ENCODE measurements at regions not wholly inside any gene's neighbourhood (a gene's known extent, or its start where the extent isn't known, plus 50 kb on each side); places are given as distances from the start of the nearest gene placed in this dataset.

DNA sequence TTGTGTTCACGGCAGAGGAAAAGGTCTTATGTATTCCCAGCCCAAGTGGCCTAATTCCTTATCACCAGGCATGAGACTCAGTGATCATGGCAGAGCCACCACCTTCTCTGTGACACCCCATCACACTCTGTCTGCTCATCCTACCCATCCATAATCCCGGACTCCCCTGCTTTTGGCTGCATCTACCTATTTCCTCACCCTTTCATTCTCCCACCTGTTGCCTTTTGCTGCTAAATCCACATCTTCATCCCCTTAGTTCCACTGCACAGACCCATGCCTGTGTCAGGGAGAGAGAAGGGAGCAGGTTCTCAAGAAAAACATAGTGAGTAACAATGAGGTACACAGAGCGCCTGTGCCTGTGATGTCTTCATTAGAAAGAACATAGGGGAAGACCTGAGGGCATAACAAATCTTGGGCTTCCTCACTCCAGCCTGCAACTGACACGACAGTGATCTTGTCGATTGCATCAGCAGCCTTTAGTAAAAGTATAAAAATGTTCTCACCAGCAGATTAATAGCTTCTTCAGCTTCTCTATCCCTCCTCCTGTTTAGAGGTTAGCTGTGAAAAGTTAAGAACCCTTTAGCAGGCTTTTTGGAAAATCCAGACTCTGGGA is 246.5 kb upstream of the SPRED2 start:
- no peak overlapping the region for H3K4me3 ChIP-seq (ENCODE audit: low read depth, low read length)
- TF ChIP-seq, protein P1, sequence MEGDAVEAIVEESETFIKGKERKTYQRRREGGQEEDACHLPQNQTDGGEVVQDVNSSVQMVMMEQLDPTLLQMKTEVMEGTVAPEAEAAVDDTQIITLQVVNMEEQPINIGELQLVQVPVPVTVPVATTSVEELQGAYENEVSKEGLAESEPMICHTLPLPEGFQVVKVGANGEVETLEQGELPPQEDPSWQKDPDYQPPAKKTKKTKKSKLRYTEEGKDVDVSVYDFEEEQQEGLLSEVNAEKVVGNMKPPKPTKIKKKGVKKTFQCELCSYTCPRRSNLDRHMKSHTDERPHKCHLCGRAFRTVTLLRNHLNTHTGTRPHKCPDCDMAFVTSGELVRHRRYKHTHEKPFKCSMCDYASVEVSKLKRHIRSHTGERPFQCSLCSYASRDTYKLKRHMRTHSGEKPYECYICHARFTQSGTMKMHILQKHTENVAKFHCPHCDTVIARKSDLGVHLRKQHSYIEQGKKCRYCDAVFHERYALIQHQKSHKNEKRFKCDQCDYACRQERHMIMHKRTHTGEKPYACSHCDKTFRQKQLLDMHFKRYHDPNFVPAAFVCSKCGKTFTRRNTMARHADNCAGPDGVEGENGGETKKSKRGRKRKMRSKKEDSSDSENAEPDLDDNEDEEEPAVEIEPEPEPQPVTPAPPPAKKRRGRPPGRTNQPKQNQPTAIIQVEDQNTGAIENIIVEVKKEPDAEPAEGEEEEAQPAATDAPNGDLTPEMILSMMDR (IDR thresholded peaks at IDR 0.05; ENCODE audit: control insufficient read depth, extremely low read depth, insufficient read depth) = no peak
- DNase-seq (ENCODE audit: low read depth) = no peak

DNA sequence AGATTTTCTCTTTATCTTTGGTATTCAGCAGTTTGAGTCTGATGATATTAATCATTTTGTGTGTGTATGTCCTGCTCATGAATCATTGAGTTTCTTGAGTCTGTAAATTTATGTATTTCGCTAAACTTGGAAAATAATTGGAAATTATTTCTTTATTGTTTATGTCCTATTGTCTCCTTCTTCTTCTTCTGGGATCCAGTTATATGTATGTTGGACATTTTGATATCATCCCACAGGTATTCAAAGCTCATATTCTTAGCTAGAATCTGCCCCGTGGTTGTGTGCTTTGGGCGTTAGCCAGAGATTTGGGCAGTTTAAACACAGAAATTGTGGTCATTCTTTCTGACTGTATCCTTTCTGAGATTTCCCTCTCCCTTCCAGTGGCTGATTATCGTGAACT is 243.0 kb upstream of the SPRED2 start:
- H3K4me3 ChIP-seq (ENCODE audit: low read depth, low read length) = no peak overlapping the region
- no peak for DNase-seq (ENCODE audit: low read depth)
- TF ChIP-seq, protein P1 (IDR thresholded peaks at IDR 0.05; ENCODE audit: control insufficient read depth, extremely low read depth, insufficient read depth) = no peak

DNA sequence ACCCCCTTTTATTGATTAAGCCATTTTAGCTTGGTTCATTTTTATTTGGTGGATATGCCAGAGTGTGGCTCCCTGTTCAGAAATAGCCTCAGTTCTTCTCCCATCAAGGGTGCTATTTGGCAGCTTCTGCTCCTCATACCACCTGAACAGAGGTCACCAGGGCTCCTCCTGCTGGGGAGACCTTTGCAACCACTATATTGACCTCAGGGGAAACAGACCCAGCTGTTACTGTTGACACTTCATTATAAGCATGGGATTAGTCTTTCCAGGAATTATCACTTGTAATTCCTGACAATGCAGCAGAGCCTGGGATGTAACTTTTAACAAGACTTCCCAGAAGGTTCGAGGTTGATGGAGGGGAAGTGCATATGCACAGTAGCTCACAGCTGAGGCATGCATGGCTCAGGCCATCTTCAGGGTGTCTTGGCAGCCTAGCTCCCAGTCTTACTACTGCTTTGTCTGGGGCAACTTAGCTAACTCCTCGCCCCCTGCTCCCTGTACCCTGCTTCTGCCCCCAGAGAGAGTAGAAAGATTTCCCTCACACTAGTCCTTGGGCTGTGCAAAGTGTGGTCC is 239.4 kb upstream of the SPRED2 start:
- H3K4me3 ChIP-seq (ENCODE audit: low read depth, low read length) = no peak overlapping the region
- no peak for DNase-seq (ENCODE audit: low read depth)
- TF ChIP-seq, protein P1 (IDR thresholded peaks at IDR 0.05; ENCODE audit: control insufficient read depth, extremely low read depth, insufficient read depth) = no peak

DNA sequence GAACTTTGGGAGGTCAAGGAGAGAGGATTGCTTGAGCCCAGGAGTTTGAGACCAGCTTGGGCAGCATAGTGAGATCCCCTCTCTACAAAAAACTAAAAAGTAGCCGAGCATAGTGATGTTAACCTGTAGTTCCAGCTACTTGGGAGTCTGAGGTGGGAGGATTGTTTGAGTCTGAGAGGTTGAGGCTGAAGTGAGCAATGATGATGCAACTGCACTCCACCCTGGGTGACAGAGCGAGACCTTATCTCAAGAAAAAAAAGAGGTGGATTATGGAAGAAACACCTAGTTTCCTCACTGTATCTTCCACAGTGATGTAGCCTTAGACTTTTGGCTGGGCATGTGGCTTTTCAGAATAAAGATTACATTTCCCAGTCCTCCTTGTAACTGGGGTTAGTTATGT is 237.2 kb upstream of the SPRED2 start:
- no peak overlapping the region for H3K4me3 ChIP-seq (ENCODE audit: low read depth, low read length)
- TF ChIP-seq, protein P1 (IDR thresholded peaks at IDR 0.05; ENCODE audit: control insufficient read depth, extremely low read depth, insufficient read depth) = no peak
- no peak for DNase-seq (ENCODE audit: low read depth)

DNA sequence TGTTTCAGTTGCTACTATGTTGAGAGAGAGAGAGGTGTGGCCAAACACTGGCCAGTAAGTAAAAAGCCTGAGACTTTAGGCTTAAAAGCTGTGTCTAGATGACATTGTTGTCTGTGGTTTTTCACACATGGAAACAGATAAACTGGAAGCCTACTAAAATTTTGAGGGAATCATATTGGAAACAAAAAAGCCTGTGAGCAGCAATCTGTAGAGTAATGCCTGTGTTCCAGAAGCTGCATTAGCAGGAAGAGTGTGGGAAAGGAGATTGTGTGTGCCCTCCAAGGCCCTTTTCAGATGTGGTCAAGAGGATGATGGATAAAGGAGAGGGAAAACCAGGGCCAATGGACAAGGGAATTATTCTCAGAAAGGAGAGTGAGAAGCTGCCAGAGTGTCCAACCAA is 236.3 kb upstream of the SPRED2 start:
- TF ChIP-seq, protein P1 (IDR thresholded peaks at IDR 0.05; ENCODE audit: control insufficient read depth, extremely low read depth, insufficient read depth) = no peak
- H3K4me3 ChIP-seq (ENCODE audit: low read depth, low read length) = no peak overlapping the region
- DNase-seq (ENCODE audit: low read depth) = no peak

DNA sequence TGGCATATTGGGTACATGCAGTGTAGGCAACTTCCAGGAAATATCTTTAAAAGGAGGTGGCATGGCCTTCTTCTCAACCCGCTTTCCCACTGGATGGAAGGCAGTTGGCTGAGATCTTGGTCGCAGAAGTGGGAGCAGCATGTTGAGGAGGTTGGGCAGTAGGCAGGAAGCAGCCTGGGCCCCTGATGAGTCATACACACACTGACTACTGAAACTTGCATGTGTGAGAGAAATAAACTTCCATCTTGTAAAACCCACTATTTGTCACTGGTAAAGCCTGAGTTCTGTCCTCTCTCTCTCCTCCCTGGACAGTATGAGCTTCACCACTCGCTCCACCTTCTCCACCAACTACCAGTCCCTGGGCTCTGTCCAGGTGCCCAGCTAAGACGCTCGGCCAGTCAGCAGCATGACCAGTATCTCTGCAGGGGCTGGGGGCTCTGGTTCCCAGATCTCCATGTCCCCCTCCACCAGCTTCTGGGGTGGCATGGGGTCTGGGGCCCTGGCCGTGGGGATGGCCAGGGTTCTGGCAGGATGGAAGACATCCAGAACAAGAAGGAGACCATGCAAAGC is 233.8 kb upstream of the SPRED2 start:
- TF ChIP-seq, protein P1 (IDR thresholded peaks at IDR 0.05; ENCODE audit: control insufficient read depth, extremely low read depth, insufficient read depth) = no peak
- DNase-seq (ENCODE audit: low read depth) = no peak
- H3K4me3 ChIP-seq (ENCODE audit: low read depth, low read length) = no peak overlapping the region

All from LNCaP clone FGC (cell line).